Upper lobe of left lung (tissue), 6 donors: ENCODE measurements at regions not wholly inside any gene's neighbourhood (a gene's known extent, or its start where the extent isn't known, plus 50 kb on each side); places are given as distances from the start of the nearest gene placed in this dataset.
"Not testable (repeated sequence)": the region's sequence is repeated elsewhere in the genome, so short reads cannot be mapped to it uniquely, and the experiment has no call there.

Experiments used
- ATAC-seq, 2 donors: fragments of 200-7000 bp; cut with Tn5 transposase; one replicate each; pipeline ENCODE4 v1.9.1; 2022; ENCODE audit warnings: mild to moderate bottlenecking in 2 of 2, moderate library complexity in 2 of 2; ENCODE audit not compliant: low FRiP score in 2 of 2
- DNase-seq, 2 donors: peaks; one replicate each; pipeline ENCODE4 v3.0.0-alpha.2; 2019 to 2020
- H3K27ac ChIP-seq, 4 donors: fragments of 200-600 bp; sonication (generic); one replicate each; pipeline ENCODE4 v1.5.1; 2016 to 2019
- H3K27me3 ChIP-seq, 4 donors: fragments of 200-600 bp; sonication (generic); one replicate each; pipeline ENCODE4 v1.5.1; 2017 to 2019
- H3K36me3 ChIP-seq, 4 donors: fragments of 200-600 bp; sonication (generic); one replicate each; pipeline ENCODE4 v1.5.1; 2016 to 2019
- H3K4me1 ChIP-seq, 4 donors: fragments of 200-600 bp; sonication (generic); one replicate each; pipeline ENCODE4 v1.5.1; 2018 to 2019
- H3K4me3 ChIP-seq, 4 donors: fragments of 200-600 bp; sonication (generic); one replicate each; pipeline ENCODE4 v1.5.1; 2017 to 2019; ENCODE audit warnings: mild to moderate bottlenecking in 2 of 4, moderate library complexity in 1 of 4
- H3K9me3 ChIP-seq, 4 donors: fragments of 200-600 bp; sonication (generic); one replicate each; pipeline ENCODE4 v1.5.1; 2018 to 2019
- EP300 ChIP-seq, 4 donors: sonication (generic); formaldehyde crosslinking; IDR thresholded peaks; one replicate each; pipeline ENCODE4 v1.5.1; 2017; ENCODE audit warnings: antibody characterized with exemption in 4 of 4, control low read depth in 2 of 4
- POLR2A ChIP-seq, 4 donors: fragments of 450-650 bp; IDR thresholded peaks; one replicate each; pipeline ENCODE4 v1.5.1; 2016 to 2017; ENCODE audit warnings: antibody characterized with exemption in 4 of 4, mild to moderate bottlenecking in 2 of 4
- POLR2AphosphoS5 ChIP-seq, 2 donors: sonication (generic); formaldehyde crosslinking; IDR thresholded peaks; one replicate each; pipeline ENCODE4 v1.5.1; 2017; ENCODE audit warnings: antibody characterized with exemption in 2 of 2
- WGBS, 2 donors: methylation state at CpG; one replicate each; pipeline ENCODE4 v1.1.5; 2017 to 2018; 5-methylcytosine and 5-hydroxymethylcytosine counted together
- TF ChIP-seq, protein P1 (sequence below), 6 experiments: fragments of 450-650 bp in 4 of 6; fragments of 200-600 bp in 2 of 6; sonication (generic) in 2 of 6; IDR thresholded peaks; one replicate each; pipeline ENCODE4 v1.5.1; 2016 to 2019; ENCODE audit warnings: antibody characterized with exemption in 6 of 6
- donor health status: DM: no; HTN: no; CAD: no; lungs with moderate emphysema.
- donor health status: DM: no; HTN: yes; CAD: no; lungs with severe emphysema.

DNA sequence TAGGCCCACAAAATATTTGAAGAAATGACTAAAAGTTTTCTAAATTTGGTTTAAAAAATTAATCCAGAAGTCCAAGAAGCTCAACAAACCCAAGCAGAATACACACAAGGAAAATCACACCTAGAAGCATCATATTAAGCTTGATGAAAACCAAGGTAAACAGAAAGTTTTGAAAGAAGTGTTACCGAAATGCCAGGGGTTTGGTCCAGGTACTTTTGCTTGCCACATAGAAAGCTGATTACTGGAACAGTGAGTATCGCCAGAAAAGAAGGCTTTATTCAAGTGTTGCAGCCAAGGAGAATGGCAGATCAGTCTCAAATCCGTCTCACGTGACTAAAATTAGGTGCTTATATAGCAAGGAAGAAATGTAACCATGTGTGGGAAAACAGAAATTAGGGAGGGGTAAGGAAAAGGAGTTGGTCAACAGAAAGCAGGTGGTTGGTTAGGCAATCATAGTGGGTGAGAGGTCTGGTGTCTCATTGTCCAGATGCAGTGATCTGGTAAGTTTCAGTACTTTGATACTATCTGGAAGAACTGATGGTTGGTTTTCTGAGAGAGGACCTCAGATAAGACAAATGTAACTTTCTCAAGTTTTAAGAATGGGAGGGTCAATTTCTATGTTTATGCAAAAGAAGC, 96.9 kb upstream of the MYRIP start:
- DNase-seq (no peak), ATAC-seq (no peak)
- no peaks in the 10 kb centered on the region for H3K27me3 ChIP-seq
- 82 to 86% methylated on average over 4 of the region's 4 CpGs for WGBS, 2 donors
- H3K9me3 ChIP-seq = no peaks in the 10 kb centered on the region
- no peak overlapping the region for H3K4me3 ChIP-seq
- H3K27ac ChIP-seq = no peak overlapping the region
- TF ChIP-seq POLR2AphosphoS5 (IDR thresholded peaks at IDR 0.05) (no peak), EP300 (IDR thresholded peaks at IDR 0.05) (no peak), POLR2A (IDR thresholded peaks at IDR 0.05) (no peak)
- TF ChIP-seq, protein P1, sequence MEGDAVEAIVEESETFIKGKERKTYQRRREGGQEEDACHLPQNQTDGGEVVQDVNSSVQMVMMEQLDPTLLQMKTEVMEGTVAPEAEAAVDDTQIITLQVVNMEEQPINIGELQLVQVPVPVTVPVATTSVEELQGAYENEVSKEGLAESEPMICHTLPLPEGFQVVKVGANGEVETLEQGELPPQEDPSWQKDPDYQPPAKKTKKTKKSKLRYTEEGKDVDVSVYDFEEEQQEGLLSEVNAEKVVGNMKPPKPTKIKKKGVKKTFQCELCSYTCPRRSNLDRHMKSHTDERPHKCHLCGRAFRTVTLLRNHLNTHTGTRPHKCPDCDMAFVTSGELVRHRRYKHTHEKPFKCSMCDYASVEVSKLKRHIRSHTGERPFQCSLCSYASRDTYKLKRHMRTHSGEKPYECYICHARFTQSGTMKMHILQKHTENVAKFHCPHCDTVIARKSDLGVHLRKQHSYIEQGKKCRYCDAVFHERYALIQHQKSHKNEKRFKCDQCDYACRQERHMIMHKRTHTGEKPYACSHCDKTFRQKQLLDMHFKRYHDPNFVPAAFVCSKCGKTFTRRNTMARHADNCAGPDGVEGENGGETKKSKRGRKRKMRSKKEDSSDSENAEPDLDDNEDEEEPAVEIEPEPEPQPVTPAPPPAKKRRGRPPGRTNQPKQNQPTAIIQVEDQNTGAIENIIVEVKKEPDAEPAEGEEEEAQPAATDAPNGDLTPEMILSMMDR (IDR thresholded peaks at IDR 0.05) = no peak
- H3K4me1 ChIP-seq = peaks cover 0 to 4% (median 0%) of the 10 kb centered on the region in 4 donors
- H3K36me3 ChIP-seq = no peaks in the 10 kb centered on the region

DNA sequence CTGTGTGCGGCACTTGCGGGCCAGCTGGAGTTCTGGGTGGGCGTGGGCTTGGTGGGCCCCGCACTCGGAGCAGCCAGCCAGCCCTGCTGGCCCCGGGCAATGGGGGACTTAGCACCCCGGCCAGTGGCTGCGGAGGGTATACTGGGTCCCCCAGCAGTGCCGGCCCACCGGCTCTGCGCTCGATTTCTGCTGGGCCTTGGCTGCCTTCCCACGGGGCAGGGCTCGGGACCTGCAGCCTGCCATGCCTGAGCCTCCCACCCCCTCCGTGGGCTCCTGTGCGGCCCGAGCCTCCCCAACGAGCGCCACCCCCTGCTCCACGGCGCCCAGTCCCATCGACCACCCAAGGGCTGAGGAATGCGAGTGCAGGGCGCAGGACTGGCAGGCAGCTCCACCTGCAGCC, 96.1 kb upstream of the MYRIP start:
- H3K27me3 ChIP-seq, H3K9me3 ChIP-seq, H3K4me1 ChIP-seq, H3K27ac ChIP-seq, H3K36me3 ChIP-seq, ATAC-seq, H3K4me3 ChIP-seq: not testable (repeated sequence)
- DNase-seq = peak in 1 of 2 donors; percentile 61
- WGBS, 2 donors = 92 to 96% methylated on average over 5 to 22 of the region's 24 CpGs

DNA sequence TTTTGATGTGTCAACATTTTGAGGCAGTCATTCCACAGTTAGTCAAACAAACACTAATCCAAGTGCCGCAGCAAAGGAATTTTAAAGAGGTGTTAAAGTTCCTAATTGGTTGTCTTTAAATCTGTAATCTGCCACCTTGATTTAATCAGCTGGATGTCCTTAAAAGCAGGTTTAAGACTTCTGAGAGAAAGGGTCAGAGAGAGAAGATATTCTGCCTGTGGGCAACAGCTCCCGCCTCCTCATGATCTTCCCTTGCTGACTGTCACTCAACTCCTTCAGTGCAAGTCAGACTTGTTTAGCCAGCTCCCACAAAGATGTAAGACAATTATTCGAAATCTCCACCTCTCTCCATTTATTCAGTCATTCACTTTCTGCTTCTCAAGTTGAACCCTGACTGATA, 92.6 kb upstream of the MYRIP start:
- WGBS, 2 donors = 60 to 69% methylated on average over 3 of the region's 3 CpGs
- H3K4me1 ChIP-seq = peaks cover 0 to 4% (median 0%) of the 10 kb centered on the region in 4 donors
- no peak overlapping the region for H3K4me3 ChIP-seq
- H3K36me3 ChIP-seq = no peaks in the 10 kb centered on the region
- TF ChIP-seq POLR2A (IDR thresholded peaks at IDR 0.05) (no peak), EP300 (IDR thresholded peaks at IDR 0.05) (no peak), POLR2AphosphoS5 (IDR thresholded peaks at IDR 0.05) (no peak)
- TF ChIP-seq, protein P1 (IDR thresholded peaks at IDR 0.05) = no peak
- no peak for ATAC-seq
- no peak for DNase-seq
- no peak overlapping the region for H3K27ac ChIP-seq
- no peaks in the 10 kb centered on the region for H3K9me3 ChIP-seq
- no peaks in the 10 kb centered on the region for H3K27me3 ChIP-seq

DNA sequence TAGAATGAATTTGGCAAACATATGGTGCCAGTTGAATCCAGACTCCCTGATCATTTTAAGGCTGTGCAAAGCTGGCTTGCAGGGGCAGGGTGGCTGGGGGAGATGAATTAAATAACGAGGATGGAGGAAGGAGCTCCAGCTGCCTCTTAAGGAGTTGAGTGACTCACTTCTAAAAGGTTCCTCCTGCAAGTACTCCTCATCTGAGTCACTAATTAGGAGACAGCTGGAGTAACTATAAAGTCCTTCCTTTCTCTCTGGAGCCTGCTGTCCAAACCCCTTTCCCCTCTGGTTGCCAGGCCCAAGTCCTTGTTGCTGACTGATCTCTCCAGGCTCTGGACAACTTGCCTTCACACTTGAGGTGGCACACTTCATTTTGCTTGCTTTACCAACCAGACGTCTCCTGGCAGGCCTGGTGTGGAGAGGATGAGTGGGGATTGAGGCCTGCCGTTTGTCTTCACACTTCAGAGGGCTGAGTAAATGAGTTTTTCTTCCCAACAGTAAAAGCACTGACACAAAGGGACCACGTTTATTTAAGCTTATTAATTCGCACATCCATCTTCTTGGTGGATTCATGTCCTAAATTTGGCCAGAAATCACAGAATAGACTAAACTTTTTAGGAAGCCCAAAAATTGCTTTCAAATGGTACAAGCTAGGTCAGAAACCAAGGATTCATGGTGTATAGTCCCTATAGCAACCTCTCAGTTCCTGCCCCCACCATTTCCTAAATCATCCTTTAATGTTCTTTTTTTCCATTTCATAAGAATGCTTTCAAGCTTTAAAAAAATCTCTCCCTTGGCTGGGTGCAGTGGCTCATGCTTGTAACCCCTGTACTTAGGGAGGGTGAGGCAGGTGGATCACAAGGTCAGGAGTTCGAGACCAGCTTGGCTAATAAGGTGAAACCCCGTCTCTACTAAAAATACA, 90.5 kb upstream of the MYRIP start:
- H3K36me3 ChIP-seq = no peaks in the 10 kb centered on the region
- H3K4me1 ChIP-seq = peaks cover 0 to 4% (median 0%) of the 10 kb centered on the region in 4 donors
- H3K27ac ChIP-seq = no peak overlapping the region
- no peak overlapping the region for H3K4me3 ChIP-seq
- no peak for DNase-seq
- no peaks in the 10 kb centered on the region for H3K27me3 ChIP-seq
- ATAC-seq = no peak
- no peaks in the 10 kb centered on the region for H3K9me3 ChIP-seq
- WGBS, 2 donors = 67 to 77% methylated on average over 7 of the region's 7 CpGs
- TF ChIP-seq, protein P1 (IDR thresholded peaks at IDR 0.05) = no peak
- TF ChIP-seq EP300 (IDR thresholded peaks at IDR 0.05) = no peak
- no peak for TF ChIP-seq POLR2A (IDR thresholded peaks at IDR 0.05)
- no peak for TF ChIP-seq POLR2AphosphoS5 (IDR thresholded peaks at IDR 0.05)

DNA sequence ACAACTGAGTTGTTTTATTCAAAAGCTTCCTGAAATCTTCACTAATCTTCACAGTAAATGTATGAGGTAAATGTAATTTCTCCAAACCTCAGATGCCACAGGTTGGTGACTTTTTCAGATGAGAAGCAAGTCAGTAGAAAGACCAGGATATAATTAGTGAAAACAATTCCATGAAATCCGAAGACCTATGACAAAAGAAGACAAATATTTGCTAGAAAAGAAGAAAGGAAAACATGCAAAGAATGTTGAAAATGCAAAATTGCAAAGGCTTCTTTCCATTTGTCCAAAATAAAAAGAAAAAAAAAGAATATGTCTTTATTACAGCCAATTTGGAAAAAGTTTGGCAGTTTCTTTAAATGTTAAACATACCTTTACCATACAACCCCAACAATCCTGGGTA, 88.3 kb upstream of the MYRIP start:
- no peaks in the 10 kb centered on the region for H3K9me3 ChIP-seq
- H3K27me3 ChIP-seq = no peaks in the 10 kb centered on the region
- no peak for ATAC-seq
- H3K4me1 ChIP-seq = peaks cover 0 to 4% (median 0%) of the 10 kb centered on the region in 4 donors
- H3K27ac ChIP-seq = no peak overlapping the region
- no peaks in the 10 kb centered on the region for H3K36me3 ChIP-seq
- WGBS, 2 donors = 36 to 44% methylated on average over 1 of the region's 1 CpG
- no peak overlapping the region for H3K4me3 ChIP-seq
- TF ChIP-seq, protein P1 (IDR thresholded peaks at IDR 0.05) = no peak
- no peak for TF ChIP-seq EP300 (IDR thresholded peaks at IDR 0.05)
- no peak for TF ChIP-seq POLR2A (IDR thresholded peaks at IDR 0.05)
- TF ChIP-seq POLR2AphosphoS5 (IDR thresholded peaks at IDR 0.05) = no peak
- DNase-seq = no peak
